GM19467 (cell line): ENCODE measurements at regions not wholly inside any gene's neighbourhood (a gene's known extent, or its start where the extent isn't known, plus 50 kb on each side); places are given as distances from the start of the nearest gene placed in this dataset.
"Not testable (repeated sequence)": the region's sequence is repeated elsewhere in the genome, so short reads cannot be mapped to it uniquely, and the experiment has no call there.

Experiments used
- ATAC-seq: cut with Tn5 transposase; IDR thresholded peaks from one replicate; pipeline ENCODE4 v1.9.1; 2021; ENCODE audit warnings: mild to moderate bottlenecking, moderate library complexity; ENCODE audit not compliant: unreplicated experiment

GRCh38 chr7:81484261-81484660, 285.6 kb downstream of the HGF start:
- ATAC-seq: no peak

DNA sequence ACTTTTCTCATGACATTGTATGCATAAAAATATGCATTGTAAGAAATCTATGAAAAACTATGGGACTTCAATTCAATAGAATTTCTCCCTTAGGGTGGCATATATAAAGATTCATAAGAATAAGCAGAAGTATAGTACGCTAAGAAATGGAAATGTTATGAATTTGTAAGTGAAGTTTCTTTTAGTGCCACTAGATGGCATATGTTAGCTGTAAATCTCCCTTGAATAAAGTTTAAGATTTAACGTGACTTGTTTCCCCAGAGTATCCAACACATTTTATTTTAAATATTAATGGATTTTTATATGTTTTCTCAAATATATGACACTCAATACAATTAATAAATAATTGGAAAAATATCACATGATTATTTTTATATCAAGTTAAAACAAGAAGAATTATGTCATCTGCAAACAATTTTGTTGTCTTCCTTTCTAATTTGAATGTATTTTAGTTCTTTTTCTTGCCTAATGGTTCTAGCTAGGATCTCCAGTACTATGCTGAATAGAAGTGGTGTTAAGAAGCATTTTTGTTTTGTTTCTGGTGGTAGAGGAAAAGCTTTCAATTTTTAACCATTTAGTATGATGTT, 287.2 kb downstream of the HGF start:
- ATAC-seq: peak; percentile 63

DNA sequence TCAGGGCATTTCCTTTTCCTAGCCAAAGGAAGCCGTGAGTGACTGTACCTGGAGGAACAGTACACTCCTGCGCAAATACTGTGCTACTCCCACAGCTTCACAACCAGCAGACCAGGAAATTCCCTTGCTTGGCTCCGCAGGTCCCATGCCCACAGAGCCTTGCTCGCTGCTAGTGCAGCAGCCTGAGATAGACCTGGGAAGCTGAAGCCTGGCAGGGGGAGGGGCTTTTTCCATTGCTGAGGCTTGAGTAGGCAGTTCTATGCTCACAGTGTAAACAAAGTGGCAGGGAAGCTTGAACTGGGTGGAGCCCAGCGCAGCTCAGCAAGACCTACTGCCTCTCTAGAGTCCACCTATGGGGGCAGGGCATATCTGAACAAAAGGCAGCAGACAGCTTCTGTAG, 291.2 kb downstream of the HGF start:
- ATAC-seq: no peak

DNA sequence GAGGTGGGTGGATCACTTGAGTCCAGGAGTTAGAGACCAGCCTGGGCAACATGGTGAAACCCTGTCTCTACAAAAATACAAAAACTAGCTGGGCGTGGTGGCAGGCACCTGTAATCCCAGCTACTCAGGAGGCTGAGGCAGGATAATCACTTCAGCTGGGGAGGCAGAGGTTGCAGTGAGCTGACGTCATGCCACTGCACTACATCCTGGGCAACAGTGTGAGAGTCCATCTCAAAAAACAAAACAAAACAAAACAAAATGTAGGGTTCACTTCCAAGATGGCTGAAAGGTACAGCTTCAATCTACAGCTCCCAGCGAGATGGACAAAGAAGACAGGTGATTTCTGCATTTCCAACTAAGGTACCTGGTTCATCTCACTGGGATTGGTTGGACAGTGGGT, 291.6 kb downstream of the HGF start:
- not testable (repeated sequence) for ATAC-seq

GRCh38 chr7:81473236-81473635, 296.6 kb downstream of the HGF start:
- ATAC-seq: no peak

- no peak for ATAC-seq
Observed at GRCh38 chr7:81470724-81471379, 299.0 kb downstream of the HGF start.

- ATAC-seq: no peak
Observed at GRCh38 chr7:81469869-81470723, 299.8 kb downstream of the HGF start.

- ATAC-seq: no peak
Observed at GRCh38 chr7:81469153-81469868, 300.5 kb downstream of the HGF start.

DNA sequence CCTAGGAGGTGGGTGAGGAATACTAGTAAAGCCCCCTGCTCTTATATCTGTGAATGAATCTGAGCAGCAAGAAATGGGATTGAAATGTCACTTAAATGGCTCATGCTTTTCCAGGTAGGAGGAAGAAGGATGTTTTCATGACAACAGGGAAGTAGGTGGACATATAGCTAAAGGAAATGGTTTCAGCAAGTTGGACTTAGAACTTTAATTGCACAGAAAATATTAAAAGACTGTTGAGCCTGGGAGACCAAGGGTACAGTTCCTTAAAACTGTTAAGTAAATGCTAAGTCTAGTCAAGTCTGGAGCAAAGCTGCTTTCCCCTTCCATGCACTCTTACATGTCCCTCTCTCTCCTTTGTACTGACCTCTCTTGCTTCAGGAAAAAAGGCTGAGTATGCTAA, 301.3 kb downstream of the HGF start:
- ATAC-seq: no peak

DNA sequence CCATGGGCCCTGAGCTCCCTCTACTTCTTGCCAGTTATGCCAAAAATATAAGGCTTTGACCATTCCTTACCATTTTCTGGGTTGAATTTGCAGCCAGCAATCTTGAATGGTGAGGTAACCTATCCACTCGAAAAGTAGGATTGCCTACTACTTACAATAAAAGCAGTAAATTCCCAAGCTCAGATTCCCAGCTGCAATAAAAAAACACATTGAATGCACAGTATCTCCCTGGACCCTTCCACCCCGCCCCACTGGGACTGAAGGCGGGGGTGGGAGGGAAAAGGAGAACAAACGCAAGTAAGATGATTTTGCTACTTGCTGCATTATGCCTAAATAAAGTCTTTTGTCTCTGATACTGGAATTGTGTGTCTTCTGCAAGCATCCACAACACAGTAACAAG, 301.9 kb downstream of the HGF start:
- no peak for ATAC-seq

GRCh38 chr7:81462672-81463071, 307.2 kb downstream of the HGF start:
- no peak for ATAC-seq

GRCh38 chr7:81460250-81461045, 309.4 kb downstream of the HGF start:
- ATAC-seq: no peak

DNA sequence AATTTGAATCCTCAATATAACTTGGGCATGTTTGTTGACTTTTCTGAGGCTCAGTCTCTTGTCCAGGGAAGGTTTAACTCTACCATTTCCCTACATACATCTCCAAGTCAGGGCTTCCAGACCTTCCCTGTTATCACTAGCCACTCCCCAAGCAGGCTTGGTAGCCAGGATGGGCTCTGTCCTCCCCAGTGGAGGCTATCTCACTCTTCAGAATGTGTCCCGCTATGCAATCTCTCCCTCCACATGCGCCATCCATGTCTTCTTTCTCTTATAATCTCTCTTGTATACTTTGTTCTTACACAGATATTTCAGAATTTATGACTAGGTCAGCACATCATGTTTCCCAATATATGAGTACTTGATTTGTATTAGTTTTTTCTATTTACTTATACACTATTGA, 310.4 kb downstream of the HGF start:
- no peak for ATAC-seq

- ATAC-seq: no peak
Observed at GRCh38 chr7:81457852-81458522, 311.9 kb downstream of the HGF start.

DNA sequence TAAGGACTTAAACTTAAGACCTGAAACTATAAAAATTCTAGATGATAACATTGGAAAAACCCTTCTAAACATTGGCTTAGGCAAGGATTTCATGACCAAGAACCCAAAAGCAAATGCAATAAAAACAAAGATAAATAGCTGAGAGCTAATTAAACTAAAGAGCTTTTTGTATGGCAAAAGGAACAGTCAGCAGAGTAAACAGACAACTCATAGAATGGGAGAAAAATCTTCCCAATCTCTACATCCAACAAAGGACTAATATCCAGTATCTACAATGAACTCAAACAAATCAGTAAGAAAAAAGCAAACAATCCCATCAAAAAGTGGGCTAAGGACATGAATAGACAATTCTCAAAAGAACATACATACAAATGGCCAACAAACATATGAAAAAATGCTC, 316.1 kb downstream of the HGF start:
- ATAC-seq: not testable (repeated sequence)

GRCh38 chr7:81449105-81449504, 320.7 kb downstream of the HGF start:
- no peak for ATAC-seq

DNA sequence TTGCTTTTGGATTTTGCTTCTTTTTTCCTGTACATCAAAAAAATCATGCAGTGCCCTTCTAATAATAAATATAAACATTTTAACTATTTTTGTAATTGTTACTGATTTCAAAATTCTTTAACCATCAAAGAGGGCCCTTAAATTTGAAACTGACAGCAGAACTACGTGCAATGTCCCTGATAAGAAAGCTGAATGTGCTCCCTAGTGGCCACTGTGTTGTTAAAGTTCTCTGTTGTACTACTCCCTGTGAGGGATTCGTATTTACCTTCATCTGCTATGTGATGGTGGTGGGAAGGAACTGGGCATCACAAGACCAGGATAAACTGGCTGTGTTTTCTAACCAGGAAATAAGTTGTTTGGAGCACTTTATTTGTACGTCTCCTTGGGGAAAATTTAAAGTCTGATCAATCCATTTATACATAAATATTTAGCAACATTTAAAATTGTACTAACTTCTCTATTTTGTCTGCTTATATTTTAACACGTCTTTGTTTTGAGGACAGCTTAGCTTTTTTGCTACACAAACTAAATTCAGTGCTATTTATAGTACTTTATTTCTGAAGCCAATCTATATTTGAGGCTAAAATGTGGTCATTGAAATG, 322.4 kb downstream of the HGF start:
- no peak for ATAC-seq

- ATAC-seq: no peak
Observed at GRCh38 chr7:81446212-81446611, 323.6 kb downstream of the HGF start.

- ATAC-seq: no peak
Observed at GRCh38 chr7:81445462-81445861, 324.4 kb downstream of the HGF start.

DNA sequence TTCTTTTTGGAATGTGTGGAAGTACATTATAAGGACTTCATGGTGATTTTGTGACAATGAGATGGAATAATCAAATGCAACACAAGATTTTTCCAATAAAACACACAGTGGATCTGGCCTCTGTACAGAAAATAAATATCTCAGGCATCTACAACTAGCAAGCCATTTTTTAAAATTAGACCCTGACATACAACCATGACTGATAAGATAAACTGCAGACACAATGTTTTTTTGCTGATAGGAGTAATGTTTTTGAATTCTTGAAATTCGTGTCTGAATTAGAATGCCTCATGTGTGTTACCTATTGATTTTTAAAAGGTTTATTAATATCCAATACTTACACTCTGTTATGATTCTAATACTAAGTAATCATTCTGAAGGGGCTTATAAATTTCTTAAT, 328.1 kb downstream of the HGF start:
- no peak for ATAC-seq
